ENCODE measurements at regions not wholly inside any gene's neighbourhood (a gene's known extent, or its start where the extent isn't known, plus 50 kb on each side); places are given as distances from the start of the nearest gene placed in this dataset.

- TF ChIP-seq POLR2AphosphoS5 (IDR thresholded peaks at IDR 0.05) (no peak), CTCF (IDR thresholded peaks at IDR 0.05) (no peak), POLR2A (IDR thresholded peaks at IDR 0.05) (no peak)
Measured at GRCh38 chr9:129555512-129556215, 65.2 kb downstream of the C9orf50 start.
